ENCODE measurements at regions not wholly inside any gene's neighbourhood (a gene's known extent, or its start where the extent isn't known, plus 50 kb on each side); places are given as distances from the start of the nearest gene placed in this dataset.

GRCh38 chr10:83657487-83657886 lies 481.8 kb upstream of the GHITM start:
- DNase-seq (ENCODE audit: low read depth): no peak

- no peak for DNase-seq (ENCODE audit: low read depth)
Observed at GRCh38 chr10:83663918-83664317, 475.4 kb upstream of the GHITM start.

GRCh38 chr10:83666762-83667161 lies 472.5 kb upstream of the GHITM start:
- DNase-seq (ENCODE audit: low read depth): no peak

- DNase-seq (ENCODE audit: low read depth): no peak
Observed at GRCh38 chr10:83667594-83667993, 471.7 kb upstream of the GHITM start.

GRCh38 chr10:83673316-83673715 lies 466.0 kb upstream of the GHITM start:
- DNase-seq (ENCODE audit: low read depth): no peak

GRCh38 chr10:83677795-83678194 lies 461.5 kb upstream of the GHITM start:
- peak; percentile 6 for DNase-seq (ENCODE audit: low read depth)

GRCh38 chr10:83678850-83679249 lies 460.5 kb upstream of the GHITM start:
- DNase-seq (ENCODE audit: low read depth): no peak

GRCh38 chr10:83680470-83680891 lies 458.8 kb upstream of the GHITM start:
- DNase-seq (ENCODE audit: low read depth): no peak

GRCh38 chr10:83682414-83682813 lies 456.9 kb upstream of the GHITM start:
- DNase-seq (ENCODE audit: low read depth): no peak

GRCh38 chr10:83685458-83685857 lies 453.9 kb upstream of the GHITM start:
- DNase-seq (ENCODE audit: low read depth): peak; percentile 19

GRCh38 chr10:83691791-83692596 lies 447.3 kb upstream of the GHITM start:
- DNase-seq (ENCODE audit: low read depth): peak; percentile 36

GRCh38 chr10:83698899-83699298 lies 440.4 kb upstream of the GHITM start:
- no peak for DNase-seq (ENCODE audit: low read depth)

- no peak for DNase-seq (ENCODE audit: low read depth)
Observed at GRCh38 chr10:83701799-83702198, 437.5 kb upstream of the GHITM start.

- DNase-seq (ENCODE audit: low read depth): no peak
Observed at GRCh38 chr10:83702731-83703130, 436.6 kb upstream of the GHITM start.

GRCh38 chr10:83706120-83706519 lies 433.2 kb upstream of the GHITM start:
- no peak for DNase-seq (ENCODE audit: low read depth)

- DNase-seq (ENCODE audit: low read depth): no peak
Observed at GRCh38 chr10:83706952-83707582, 432.2 kb upstream of the GHITM start.

- DNase-seq (ENCODE audit: low read depth): no peak
Observed at GRCh38 chr10:83713423-83713822, 425.9 kb upstream of the GHITM start.

GRCh38 chr10:83723080-83723479 lies 416.2 kb upstream of the GHITM start:
- DNase-seq (ENCODE audit: low read depth): no peak

- no peak for DNase-seq (ENCODE audit: low read depth)
Observed at GRCh38 chr10:83724471-83725241, 414.7 kb upstream of the GHITM start.

- DNase-seq (ENCODE audit: low read depth): no peak
Observed at GRCh38 chr10:83725567-83725966, 413.7 kb upstream of the GHITM start.

- no peak for DNase-seq (ENCODE audit: low read depth)
Observed at GRCh38 chr10:83734278-83734677, 405.0 kb upstream of the GHITM start.

GRCh38 chr10:83736008-83736407 lies 403.3 kb upstream of the GHITM start:
- no peak for DNase-seq (ENCODE audit: low read depth)

- no peak for DNase-seq (ENCODE audit: low read depth)
Observed at GRCh38 chr10:83750604-83751003, 388.7 kb upstream of the GHITM start.

All from M059J (cell line).